IPS-11a (cell line): ENCODE measurements at regions not wholly inside any gene's neighbourhood (a gene's known extent, or its start where the extent isn't known, plus 50 kb on each side); places are given as distances from the start of the nearest gene placed in this dataset.
"Not testable (repeated sequence)": the region's sequence is repeated elsewhere in the genome, so short reads cannot be mapped to it uniquely, and the experiment has no call there.

Source experiments
- H3K4me3 ChIP-seq: one replicate; pipeline ENCODE4 v1.5.1; 2013; ENCODE audit warnings: low read depth, low read length, control low read depth

- no peak overlapping the region for H3K4me3 ChIP-seq
Measured at GRCh38 chr9:79471580-79472543, 99.9 kb upstream of the TLE4 start.

- H3K4me3 ChIP-seq = no peak overlapping the region
Measured at GRCh38 chr9:79473704-79474103, 98.1 kb upstream of the TLE4 start.

GRCh38 chr9:79477241-79477840 lies 94.4 kb upstream of the TLE4 start:
- no peak overlapping the region for H3K4me3 ChIP-seq

GRCh38 chr9:79477955-79478771 lies 93.6 kb upstream of the TLE4 start:
- H3K4me3 ChIP-seq = no peak overlapping the region

GRCh38 chr9:79480639-79481038 lies 91.1 kb upstream of the TLE4 start:
- H3K4me3 ChIP-seq = no peak overlapping the region

- no peak overlapping the region for H3K4me3 ChIP-seq
Measured at GRCh38 chr9:79481846-79482477, 89.8 kb upstream of the TLE4 start.

GRCh38 chr9:79485258-79485657 lies 86.5 kb upstream of the TLE4 start:
- H3K4me3 ChIP-seq = no peak overlapping the region

- no peak overlapping the region for H3K4me3 ChIP-seq
Measured at GRCh38 chr9:79489261-79490000, 82.3 kb upstream of the TLE4 start.

- no peak overlapping the region for H3K4me3 ChIP-seq
Measured at GRCh38 chr9:79490657-79491248, 81.0 kb upstream of the TLE4 start.

GRCh38 chr9:79492092-79493009 lies 79.4 kb upstream of the TLE4 start:
- no peak overlapping the region for H3K4me3 ChIP-seq

GRCh38 chr9:79500196-79500864 lies 71.4 kb upstream of the TLE4 start:
- H3K4me3 ChIP-seq = not testable (repeated sequence)

- no peak overlapping the region for H3K4me3 ChIP-seq
Measured at GRCh38 chr9:79501546-79501945, 70.2 kb upstream of the TLE4 start.

GRCh38 chr9:79507801-79508200 lies 64.0 kb upstream of the TLE4 start:
- no peak overlapping the region for H3K4me3 ChIP-seq

- H3K4me3 ChIP-seq = no peak overlapping the region
Measured at GRCh38 chr9:79512251-79512650, 59.5 kb upstream of the TLE4 start.
